GM12872 (cell line): ENCODE measurements at regions not wholly inside any gene's neighbourhood (a gene's known extent, or its start where the extent isn't known, plus 50 kb on each side); places are given as distances from the start of the nearest gene placed in this dataset.

Source experiments
- TF ChIP-seq, protein P1 (sequence below): IDR thresholded peaks from 3 replicates; pipeline ENCODE4 v1.5.1; 2011; ENCODE audit warnings: low read depth, mild to moderate bottlenecking, low read length, moderate library complexity; ENCODE audit not compliant: insufficient read depth

DNA sequence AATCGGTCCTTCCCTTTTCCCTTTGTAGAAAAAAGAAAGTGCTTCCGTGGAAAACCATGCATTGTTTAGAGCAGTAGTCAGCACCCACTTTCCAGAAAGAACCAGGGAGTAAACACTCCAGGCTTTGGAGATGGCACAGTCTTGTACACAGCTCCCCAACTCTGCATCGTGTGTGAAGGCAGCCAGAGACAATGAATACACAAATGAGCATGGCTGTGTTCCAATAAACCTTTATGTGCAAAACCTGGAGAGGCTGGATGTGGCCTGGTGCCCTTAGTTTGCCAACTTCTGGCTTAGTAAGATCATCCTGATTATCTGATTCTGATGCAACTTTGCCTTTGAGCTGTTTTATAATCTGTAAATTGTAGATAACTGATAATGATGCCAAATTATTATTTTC lies 463.4 kb upstream of the TMEM132C start:
- TF ChIP-seq, protein P1, sequence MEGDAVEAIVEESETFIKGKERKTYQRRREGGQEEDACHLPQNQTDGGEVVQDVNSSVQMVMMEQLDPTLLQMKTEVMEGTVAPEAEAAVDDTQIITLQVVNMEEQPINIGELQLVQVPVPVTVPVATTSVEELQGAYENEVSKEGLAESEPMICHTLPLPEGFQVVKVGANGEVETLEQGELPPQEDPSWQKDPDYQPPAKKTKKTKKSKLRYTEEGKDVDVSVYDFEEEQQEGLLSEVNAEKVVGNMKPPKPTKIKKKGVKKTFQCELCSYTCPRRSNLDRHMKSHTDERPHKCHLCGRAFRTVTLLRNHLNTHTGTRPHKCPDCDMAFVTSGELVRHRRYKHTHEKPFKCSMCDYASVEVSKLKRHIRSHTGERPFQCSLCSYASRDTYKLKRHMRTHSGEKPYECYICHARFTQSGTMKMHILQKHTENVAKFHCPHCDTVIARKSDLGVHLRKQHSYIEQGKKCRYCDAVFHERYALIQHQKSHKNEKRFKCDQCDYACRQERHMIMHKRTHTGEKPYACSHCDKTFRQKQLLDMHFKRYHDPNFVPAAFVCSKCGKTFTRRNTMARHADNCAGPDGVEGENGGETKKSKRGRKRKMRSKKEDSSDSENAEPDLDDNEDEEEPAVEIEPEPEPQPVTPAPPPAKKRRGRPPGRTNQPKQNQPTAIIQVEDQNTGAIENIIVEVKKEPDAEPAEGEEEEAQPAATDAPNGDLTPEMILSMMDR: no peak

DNA sequence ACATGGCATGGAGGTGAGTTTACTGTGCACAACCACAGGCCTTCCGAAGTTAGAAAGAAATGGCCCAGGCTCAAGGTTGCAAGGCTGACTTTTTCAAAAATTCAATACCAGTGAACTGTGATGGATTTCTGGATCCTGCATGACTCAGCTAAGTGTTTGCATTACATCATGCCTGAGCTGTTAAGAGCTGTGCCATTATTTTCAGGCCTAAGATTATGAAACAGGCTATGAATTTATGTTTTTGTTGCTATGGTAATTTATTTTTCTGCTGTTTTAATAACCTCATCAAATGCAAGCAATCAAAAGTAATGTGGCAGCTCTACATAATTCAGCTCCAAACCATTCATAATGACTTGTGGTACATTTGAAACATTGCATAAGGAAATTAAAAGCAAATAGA lies 457.7 kb upstream of the TMEM132C start:
- TF ChIP-seq, protein P1: no peak

GRCh38 chr12:127810041-127810440 lies 456.9 kb upstream of the TMEM132C start:
- TF ChIP-seq, protein P1: no peak

- TF ChIP-seq, protein P1: no peak
These were observed 455.0 kb upstream of the TMEM132C start for GRCh38 chr12:127811988-127812387.

DNA sequence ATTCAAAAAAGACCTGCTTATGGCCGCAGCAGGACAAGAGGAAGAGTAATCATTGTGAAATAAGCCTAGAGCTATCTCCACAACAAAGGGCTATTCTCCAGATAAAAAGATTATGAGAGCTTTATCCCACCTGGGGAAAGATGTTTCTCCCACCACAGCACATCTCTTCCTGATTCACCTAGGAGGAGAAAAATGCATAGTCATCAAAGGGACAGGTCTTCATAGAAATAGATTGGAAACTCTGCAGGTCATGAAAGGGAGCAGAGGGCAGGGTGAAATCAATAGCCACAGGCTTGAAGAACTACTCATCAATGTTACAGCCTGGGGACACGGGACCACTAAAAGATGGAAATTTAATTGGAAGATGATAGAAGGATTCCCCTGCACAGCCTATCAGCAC lies 453.8 kb upstream of the TMEM132C start:
- TF ChIP-seq, protein P1: no peak

- TF ChIP-seq, protein P1: no peak
These were observed 447.9 kb upstream of the TMEM132C start for GRCh38 chr12:127819056-127819455.

DNA sequence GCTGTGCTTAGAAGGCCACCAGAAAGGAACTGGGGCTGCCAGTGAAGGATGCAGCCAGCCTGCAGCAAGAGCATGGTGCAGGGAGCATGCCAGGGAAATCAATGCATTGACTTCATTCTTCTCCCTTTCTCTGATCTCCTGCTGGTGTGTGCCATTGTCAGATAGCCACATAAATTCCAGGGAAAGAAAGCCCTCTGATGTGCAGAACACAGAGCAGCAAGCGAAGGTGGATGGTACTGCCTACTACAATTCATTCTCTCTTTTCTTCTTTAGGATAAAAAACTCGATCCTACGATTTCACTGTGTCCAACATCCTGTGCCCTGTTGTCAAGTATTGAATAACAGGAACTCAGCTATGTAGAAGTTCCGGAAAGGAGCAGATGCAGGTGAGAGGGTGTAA lies 446.7 kb upstream of the TMEM132C start:
- TF ChIP-seq, protein P1: no peak

DNA sequence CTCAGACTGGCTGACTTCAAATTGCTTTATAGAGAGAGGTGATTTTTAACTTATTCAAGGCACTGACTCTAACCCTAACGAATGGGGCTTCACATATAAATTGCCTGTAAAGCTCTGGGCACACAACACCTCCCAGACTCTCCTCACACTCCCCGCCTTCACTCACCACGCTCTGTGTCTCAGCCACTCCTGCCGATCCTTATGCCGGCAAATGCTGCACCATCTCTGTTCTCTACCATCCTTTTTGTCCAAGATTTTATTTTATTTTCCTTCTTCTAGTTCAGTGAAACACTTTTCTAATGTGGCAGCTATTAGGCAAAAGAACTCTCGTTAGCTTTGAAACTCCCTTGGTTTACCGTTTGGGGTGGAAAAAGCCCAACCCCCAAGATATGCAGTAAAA lies 446.1 kb upstream of the TMEM132C start:
- TF ChIP-seq, protein P1: no peak
